ENCODE measurements at regions not wholly inside any gene's neighbourhood (a gene's known extent, or its start where the extent isn't known, plus 50 kb on each side); places are given as distances from the start of the nearest gene placed in this dataset.

- Mint-ChIP-seq H3K27ac (peak overlapping the region; percentile 51), H3K4me1 (peaks cover 10% of the 10 kb centered on the region), H3K4me3 (peak overlapping the region; percentile 21), H3K9me3 (no peaks in the 10 kb centered on the region), H3K36me3 (ENCODE audit: low read depth) (no peaks in the 10 kb centered on the region), H3K27me3 (no peaks in the 10 kb centered on the region)
- ATAC-seq (replicated peaks): no peak
Observed at GRCh38 chr2:43060390-43061016, 165.9 kb downstream of the ZFP36L2 start.

GRCh38 chr2:43059183-43059897 is 167.1 kb downstream of the ZFP36L2 start:
- no peaks in the 10 kb centered on the region for H3K36me3 Mint-ChIP-seq (ENCODE audit: low read depth)
- no peaks in the 10 kb centered on the region for H3K27me3 Mint-ChIP-seq
- peak; percentile 95 for ATAC-seq (replicated peaks)
- no peaks in the 10 kb centered on the region for H3K9me3 Mint-ChIP-seq
- H3K27ac Mint-ChIP-seq: peak overlapping the region; percentile 17
- peak overlapping the region; percentile 21 for H3K4me3 Mint-ChIP-seq
- H3K4me1 Mint-ChIP-seq: peaks cover 10% of the 10 kb centered on the region

- no peaks in the 10 kb centered on the region for H3K36me3 Mint-ChIP-seq (ENCODE audit: low read depth)
- no peak for ATAC-seq (replicated peaks)
- H3K4me3 Mint-ChIP-seq: peak overlapping the region; percentile 21
- peaks cover 10% of the 10 kb centered on the region for H3K4me1 Mint-ChIP-seq
- H3K27ac Mint-ChIP-seq: peak overlapping the region; percentile 17
- H3K9me3 Mint-ChIP-seq: no peaks in the 10 kb centered on the region
- H3K27me3 Mint-ChIP-seq: no peaks in the 10 kb centered on the region
Observed at GRCh38 chr2:43058726-43059110, 167.7 kb downstream of the ZFP36L2 start.

DNA sequence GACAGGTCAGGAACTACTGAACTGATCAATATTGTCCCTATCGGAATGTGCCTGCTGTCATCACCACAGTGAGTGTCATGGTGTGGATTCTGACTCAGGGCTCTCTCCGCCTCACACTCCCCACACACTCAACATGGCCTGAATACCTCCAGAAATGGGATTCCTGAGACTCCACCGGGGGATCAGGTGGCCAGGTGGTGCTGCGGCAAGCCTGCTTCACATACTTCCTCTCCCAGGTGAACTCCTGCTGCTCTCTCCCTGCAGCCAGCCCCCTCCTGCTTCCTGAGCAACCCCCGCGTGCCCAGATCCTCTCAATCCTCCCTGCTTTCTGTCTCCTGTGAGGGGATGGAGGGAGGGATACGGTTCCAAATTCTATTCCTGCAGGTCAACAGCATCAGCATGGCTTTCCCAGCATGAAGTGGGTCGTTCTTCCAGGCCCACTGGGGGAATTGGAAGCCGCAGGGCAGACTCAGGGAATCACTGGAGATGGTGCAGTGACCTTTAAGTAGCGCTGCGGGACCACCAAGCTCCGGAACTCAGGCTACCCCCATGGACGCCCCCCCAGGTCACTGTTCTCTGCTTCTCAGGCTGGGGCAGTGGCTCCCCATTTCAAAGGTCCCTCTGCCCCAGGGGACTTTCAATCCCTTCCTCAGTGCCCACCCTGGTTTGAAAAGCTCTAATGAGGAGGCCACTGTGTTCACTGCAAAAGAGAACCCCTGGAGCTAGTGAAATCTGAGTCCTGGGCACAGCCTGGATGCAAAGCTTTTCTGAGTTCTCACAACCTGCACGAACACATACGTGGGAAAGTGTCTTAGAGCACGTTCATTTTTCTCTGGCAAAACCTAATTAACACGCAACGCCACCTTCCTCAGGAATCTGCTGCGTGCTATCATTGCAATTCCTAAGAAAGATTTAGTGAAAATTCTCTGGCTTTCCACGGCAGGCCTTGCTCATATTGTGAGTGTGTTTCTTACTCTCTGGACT is 168.4 kb downstream of the ZFP36L2 start:
- ATAC-seq (replicated peaks): no peak
- Mint-ChIP-seq H3K27me3 (no peaks in the 10 kb centered on the region), H3K4me3 (peak overlapping the region; percentile 21)

GRCh38 chr2:43057026-43057741 is 169.2 kb downstream of the ZFP36L2 start:
- Mint-ChIP-seq H3K9me3 (no peaks in the 10 kb centered on the region), H3K27me3 (no peaks in the 10 kb centered on the region), H3K27ac (no peak overlapping the region), H3K4me1 (peaks cover 10% of the 10 kb centered on the region), H3K4me3 (no peak overlapping the region), H3K36me3 (ENCODE audit: low read depth) (no peaks in the 10 kb centered on the region)
- no peak for ATAC-seq (replicated peaks)

More for the DNA sequence above, 168.4 kb downstream of the ZFP36L2 start:
- no peaks in the 10 kb centered on the region for H3K9me3 Mint-ChIP-seq
- peak overlapping the region; percentile 17 for H3K27ac Mint-ChIP-seq
- peaks cover 10% of the 10 kb centered on the region for H3K4me1 Mint-ChIP-seq
- no peaks in the 10 kb centered on the region for H3K36me3 Mint-ChIP-seq (ENCODE audit: low read depth)

- H3K27ac Mint-ChIP-seq: no peak overlapping the region
- no peak for ATAC-seq (replicated peaks)
- peaks cover 10% of the 10 kb centered on the region for H3K4me1 Mint-ChIP-seq
- no peaks in the 10 kb centered on the region for H3K9me3 Mint-ChIP-seq
- H3K36me3 Mint-ChIP-seq (ENCODE audit: low read depth): no peaks in the 10 kb centered on the region
- no peaks in the 10 kb centered on the region for H3K27me3 Mint-ChIP-seq
- no peak overlapping the region for H3K4me3 Mint-ChIP-seq
Observed at GRCh38 chr2:43055985-43056384, 170.4 kb downstream of the ZFP36L2 start.

DNA sequence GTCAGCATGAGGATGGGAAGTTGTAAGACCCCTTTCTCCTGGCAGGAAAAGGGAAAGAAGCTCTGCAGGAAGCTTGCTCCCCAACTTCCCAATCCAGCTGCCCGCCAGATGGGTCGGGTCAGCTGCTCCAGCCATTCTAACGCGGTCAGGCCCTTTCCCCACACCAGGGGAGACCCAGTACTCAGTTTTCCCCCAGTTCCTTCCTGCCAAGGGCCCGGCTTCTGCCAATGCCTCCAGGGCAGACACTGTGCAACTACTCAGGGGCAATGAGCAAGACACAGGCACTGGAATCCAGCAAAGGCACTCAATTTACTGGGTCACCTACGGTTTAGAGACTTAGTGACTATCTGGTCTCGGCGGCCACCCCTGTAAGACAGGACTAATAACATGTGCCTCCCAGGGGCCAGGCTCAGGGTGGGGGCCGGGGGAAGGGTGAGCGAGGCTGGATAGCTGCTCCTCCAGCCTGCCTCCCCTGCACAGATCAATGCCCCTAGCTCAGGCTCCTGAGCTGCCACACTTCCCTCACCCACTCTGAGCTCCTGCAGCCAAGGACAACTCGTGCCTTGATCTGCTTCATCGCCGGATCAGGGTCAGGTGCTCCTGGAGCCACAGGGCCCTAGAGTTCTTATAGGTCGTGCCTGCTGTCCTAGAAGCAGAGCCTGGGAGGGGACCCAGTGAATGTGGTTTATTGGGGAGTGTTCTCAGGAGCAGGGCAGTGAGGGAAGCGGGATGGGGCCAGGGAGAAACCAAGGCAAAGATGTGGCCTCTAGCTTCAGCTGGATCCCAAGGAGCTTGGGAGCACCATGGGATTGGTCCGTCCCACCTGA is 171.1 kb downstream of the ZFP36L2 start:
- Mint-ChIP-seq H3K4me3 (no peak overlapping the region), H3K9me3 (no peaks in the 10 kb centered on the region), H3K27ac (no peak overlapping the region), H3K36me3 (ENCODE audit: low read depth) (no peaks in the 10 kb centered on the region), H3K27me3 (no peaks in the 10 kb centered on the region), H3K4me1 (peaks cover 10% of the 10 kb centered on the region)
- no peak for ATAC-seq (replicated peaks)

- H3K4me3 Mint-ChIP-seq: no peak overlapping the region
- no peak for ATAC-seq (replicated peaks)
- H3K36me3 Mint-ChIP-seq (ENCODE audit: low read depth): no peaks in the 10 kb centered on the region
- H3K4me1 Mint-ChIP-seq: peaks cover 8% of the 10 kb centered on the region
- H3K9me3 Mint-ChIP-seq: no peaks in the 10 kb centered on the region
- H3K27me3 Mint-ChIP-seq: no peaks in the 10 kb centered on the region
- H3K27ac Mint-ChIP-seq: no peak overlapping the region
Observed at GRCh38 chr2:43054367-43054766, 172.0 kb downstream of the ZFP36L2 start.

GRCh38 chr2:43052944-43053306 is 173.5 kb downstream of the ZFP36L2 start:
- Mint-ChIP-seq H3K4me1 (peaks cover 4% of the 10 kb centered on the region), H3K27ac (no peak overlapping the region), H3K4me3 (no peak overlapping the region), H3K27me3 (no peaks in the 10 kb centered on the region), H3K36me3 (ENCODE audit: low read depth) (no peaks in the 10 kb centered on the region), H3K9me3 (no peaks in the 10 kb centered on the region)
- no peak for ATAC-seq (replicated peaks)

- no peaks in the 10 kb centered on the region for H3K27me3 Mint-ChIP-seq
Observed at GRCh38 chr2:43052204-43052943, 174.0 kb downstream of the ZFP36L2 start.

DNA sequence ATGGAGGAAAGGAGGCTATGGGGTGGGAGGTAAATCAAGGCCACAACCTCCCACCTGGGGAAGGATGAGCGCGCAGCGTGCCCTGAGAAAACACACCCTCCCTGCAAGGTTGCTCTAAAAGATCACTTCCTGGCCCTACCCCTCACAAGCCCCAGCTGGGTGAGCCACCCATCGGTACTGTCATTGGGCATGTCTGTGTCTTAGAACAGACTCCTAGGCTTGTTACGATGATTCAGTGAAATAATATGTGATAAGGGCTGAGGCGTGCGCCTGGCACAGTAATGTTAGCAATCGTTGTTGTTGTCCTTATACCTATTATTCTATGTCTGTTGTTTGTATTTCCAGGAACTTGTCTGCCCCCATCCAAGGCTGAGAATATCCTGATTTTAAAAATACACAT is 175.1 kb downstream of the ZFP36L2 start:
- H3K4me1 Mint-ChIP-seq: peaks cover 15% of the 10 kb centered on the region
- no peak overlapping the region for H3K4me3 Mint-ChIP-seq
- no peak for ATAC-seq (replicated peaks)
- H3K27me3 Mint-ChIP-seq: no peaks in the 10 kb centered on the region
- H3K9me3 Mint-ChIP-seq: no peaks in the 10 kb centered on the region
- no peak overlapping the region for H3K27ac Mint-ChIP-seq
- H3K36me3 Mint-ChIP-seq (ENCODE audit: low read depth): no peaks in the 10 kb centered on the region

More at GRCh38 chr2:43052204-43052943, 174.0 kb downstream of the ZFP36L2 start:
- Mint-ChIP-seq H3K4me3 (no peak overlapping the region), H3K9me3 (no peaks in the 10 kb centered on the region), H3K4me1 (peaks cover 8% of the 10 kb centered on the region), H3K27ac (no peak overlapping the region), H3K36me3 (ENCODE audit: low read depth) (no peaks in the 10 kb centered on the region)
- no peak for ATAC-seq (replicated peaks)

DNA sequence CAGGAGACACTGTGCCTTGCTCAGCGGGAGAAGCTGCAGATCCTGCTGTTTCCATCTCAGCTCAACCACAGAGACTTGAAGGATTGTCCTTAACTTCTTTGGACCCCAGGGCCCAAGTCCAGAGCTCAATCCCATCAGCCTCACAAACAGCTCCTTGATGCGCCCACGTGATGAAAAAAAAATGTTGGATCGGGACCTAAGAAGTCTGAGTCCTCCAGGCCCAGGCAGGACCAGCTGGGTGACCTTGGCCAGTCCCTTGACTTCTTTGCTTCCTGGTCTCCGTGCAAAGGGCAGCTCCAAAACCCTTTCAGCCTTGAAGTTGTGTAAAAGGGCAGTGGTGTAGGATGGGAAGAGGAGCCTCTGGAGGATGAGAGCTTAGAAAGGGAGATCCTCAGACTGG is 175.5 kb downstream of the ZFP36L2 start:
- peaks cover 15% of the 10 kb centered on the region for H3K4me1 Mint-ChIP-seq
- H3K27ac Mint-ChIP-seq: no peak overlapping the region
- no peaks in the 10 kb centered on the region for H3K9me3 Mint-ChIP-seq
- H3K27me3 Mint-ChIP-seq: no peaks in the 10 kb centered on the region
- ATAC-seq (replicated peaks): no peak
- H3K36me3 Mint-ChIP-seq (ENCODE audit: low read depth): no peaks in the 10 kb centered on the region
- no peak overlapping the region for H3K4me3 Mint-ChIP-seq

Data from activated T-helper 17 cell treated with anti-CD3 and anti-CD28 coated beads, Interleukin-2, amount 50 U/mL, for 72 hours (primary cell).